HG03521 (cell line): ENCODE measurements at regions not wholly inside any gene's neighbourhood (a gene's known extent, or its start where the extent isn't known, plus 50 kb on each side); places are given as distances from the start of the nearest gene placed in this dataset.
"Not testable (repeated sequence)": the region's sequence is repeated elsewhere in the genome, so short reads cannot be mapped to it uniquely, and the experiment has no call there.

Source experiments
- ATAC-seq: cut with Tn5 transposase; IDR thresholded peaks from one replicate; pipeline ENCODE4 v1.9.1; 2021; ENCODE audit warnings: mild to moderate bottlenecking, moderate library complexity; ENCODE audit not compliant: unreplicated experiment

- peak; percentile 80 for ATAC-seq
These were observed 98.7 kb upstream of the RGS1 start for GRCh38 chr1:192476802-192477298.

GRCh38 chr1:192477630-192478029 lies 97.9 kb upstream of the RGS1 start:
- ATAC-seq = no peak

GRCh38 chr1:192485692-192486436 lies 89.7 kb upstream of the RGS1 start:
- ATAC-seq = no peak

DNA sequence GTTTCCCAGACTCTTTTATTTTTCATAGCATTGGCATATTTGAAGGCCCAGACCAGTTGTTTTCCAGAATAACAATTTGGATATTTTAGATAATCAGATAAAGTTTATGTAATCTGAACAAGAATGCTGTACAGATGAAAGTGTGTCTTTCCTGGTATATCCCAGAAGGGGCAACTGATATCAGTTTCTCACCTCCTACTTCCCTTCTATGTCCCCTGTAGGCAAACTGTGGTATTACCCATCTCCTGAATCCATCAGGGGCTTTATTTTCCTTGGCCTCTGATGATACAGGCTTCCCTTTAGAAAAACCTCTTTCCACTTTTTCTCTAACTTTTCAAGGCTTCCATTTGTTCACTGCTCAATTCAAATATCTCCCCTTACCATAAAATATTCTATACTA lies 87.5 kb upstream of the RGS1 start:
- ATAC-seq = no peak

GRCh38 chr1:192489047-192489446 lies 86.5 kb upstream of the RGS1 start:
- ATAC-seq = no peak

DNA sequence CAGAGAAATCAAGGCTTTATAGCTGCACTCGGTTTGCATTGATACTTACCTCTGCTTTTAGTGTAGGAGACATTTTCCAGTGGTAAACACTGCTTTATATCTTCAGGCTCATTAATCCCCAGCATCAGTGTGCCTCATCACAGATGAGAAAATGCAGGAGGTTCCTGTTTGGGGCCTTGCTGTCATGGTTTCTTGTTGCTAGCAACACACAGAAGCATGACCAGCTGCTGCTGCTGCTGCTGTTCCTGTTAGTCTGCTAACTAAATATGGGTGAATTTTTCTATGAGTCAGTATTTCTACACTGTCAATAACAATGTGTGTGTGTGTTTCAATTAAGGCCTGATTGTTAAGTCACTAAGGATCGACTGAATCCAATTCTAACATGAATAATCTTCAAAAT lies 85.8 kb upstream of the RGS1 start:
- ATAC-seq = peak; percentile 85

- no peak for ATAC-seq
These were observed 83.6 kb upstream of the RGS1 start for GRCh38 chr1:192491804-192492554.

DNA sequence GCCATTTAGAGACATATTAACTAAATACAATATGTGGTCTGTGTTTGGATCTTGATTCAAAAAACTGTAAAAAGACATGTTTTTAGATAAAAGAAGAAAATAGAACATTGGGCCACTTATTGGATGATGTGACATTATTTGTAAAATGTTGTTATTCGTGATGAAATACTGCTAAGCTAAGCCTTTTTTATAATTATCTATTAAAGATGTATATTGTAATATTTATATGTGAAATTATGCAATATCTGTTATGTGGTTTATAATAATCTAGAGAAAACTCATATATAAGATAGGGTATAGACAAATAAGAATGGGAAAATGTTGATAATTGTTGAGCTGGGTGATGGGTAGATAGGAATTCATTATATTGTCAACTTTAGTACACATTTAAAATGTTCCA lies 82.0 kb upstream of the RGS1 start:
- ATAC-seq = no peak

GRCh38 chr1:192496369-192497056 lies 79.1 kb upstream of the RGS1 start:
- no peak for ATAC-seq

GRCh38 chr1:192497214-192497794 lies 78.3 kb upstream of the RGS1 start:
- no peak for ATAC-seq

GRCh38 chr1:192498092-192498491 lies 77.5 kb upstream of the RGS1 start:
- not testable (repeated sequence) for ATAC-seq

- not testable (repeated sequence) for ATAC-seq
These were observed 76.5 kb upstream of the RGS1 start for GRCh38 chr1:192499061-192499581.

GRCh38 chr1:192500541-192500940 lies 75.0 kb upstream of the RGS1 start:
- not testable (repeated sequence) for ATAC-seq

DNA sequence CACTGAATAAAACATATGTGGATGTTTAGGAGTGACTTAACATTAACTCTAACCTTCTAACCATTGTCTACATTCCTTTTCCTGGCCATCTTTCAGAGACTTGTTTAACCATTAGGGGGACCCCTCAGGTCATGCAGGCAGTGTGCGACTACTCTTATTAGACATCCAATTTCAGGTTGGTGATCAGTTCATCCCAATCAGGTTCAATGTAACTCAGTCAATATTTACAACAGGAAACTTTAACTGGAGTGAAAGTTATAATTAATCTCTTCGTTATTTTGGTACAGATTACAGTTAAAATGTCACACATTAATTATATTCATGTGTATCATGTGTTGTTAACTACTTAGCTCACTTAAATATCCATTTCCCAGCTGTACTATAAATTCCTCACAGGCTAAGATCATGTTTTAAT lies 68.8 kb upstream of the RGS1 start:
- peak; percentile 78 for ATAC-seq

DNA sequence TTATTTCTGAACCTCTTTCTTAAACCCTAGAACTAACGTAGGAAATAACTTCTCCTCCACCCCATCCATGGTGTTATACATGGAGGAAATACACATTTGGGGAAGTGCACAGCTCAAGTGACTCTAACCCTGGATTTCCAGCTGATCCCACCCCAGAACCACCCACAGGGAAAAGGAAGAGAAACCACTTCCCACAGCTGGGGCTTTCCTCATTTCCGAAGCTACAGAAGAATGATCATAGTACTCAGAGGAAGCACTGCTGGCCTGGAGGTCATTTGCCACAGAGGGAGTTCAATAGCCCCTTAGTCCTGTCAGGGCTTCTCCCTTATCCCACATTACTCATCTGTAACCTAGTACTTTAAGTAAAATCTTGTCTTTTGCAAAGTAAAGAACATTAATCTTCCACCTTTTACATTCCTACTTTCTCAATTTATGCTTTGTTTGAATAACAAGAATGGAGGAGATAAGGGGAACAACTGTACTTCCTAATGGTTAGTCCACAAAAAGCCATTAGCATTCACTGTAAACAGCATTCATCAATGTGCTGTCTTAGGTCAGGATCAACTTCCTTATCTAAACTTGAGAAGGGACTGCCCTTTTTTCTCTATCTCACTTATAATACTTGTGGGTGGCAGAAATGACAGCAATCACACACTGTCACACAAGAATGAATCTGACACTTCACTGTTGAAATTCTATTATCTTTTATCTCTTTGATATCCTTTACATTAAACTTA lies 63.0 kb upstream of the RGS1 start:
- no peak for ATAC-seq

- ATAC-seq = no peak
These were observed 62.4 kb upstream of the RGS1 start for GRCh38 chr1:192513196-192513595.

- ATAC-seq = no peak
These were observed 61.9 kb upstream of the RGS1 start for GRCh38 chr1:192513697-192514096.

DNA sequence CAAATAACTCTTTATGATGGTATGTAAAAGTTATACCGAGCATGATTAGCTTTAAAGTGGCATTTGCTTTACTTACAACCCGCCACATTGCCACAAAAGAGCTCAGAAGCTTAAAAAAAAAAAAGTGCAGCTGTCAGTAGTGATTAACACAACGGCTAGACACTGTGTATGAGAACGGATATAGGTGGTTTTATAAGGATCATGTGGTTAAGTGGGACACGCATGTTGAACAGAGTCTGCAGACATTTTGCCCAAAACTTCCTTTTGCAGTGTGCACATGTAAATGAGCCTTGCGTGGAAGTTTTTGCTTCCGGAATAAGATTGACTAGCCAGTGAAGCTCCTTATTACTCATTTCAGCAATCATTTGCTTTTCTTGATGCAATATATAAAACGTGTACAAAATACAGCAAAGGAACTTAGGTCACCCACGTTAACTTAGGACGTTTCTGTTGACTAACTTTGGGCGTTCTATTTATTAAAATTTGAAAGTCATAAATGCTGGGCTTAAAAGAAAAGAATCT lies 58.7 kb upstream of the RGS1 start:
- ATAC-seq = peak; percentile 95

GRCh38 chr1:192517716-192518355 lies 57.7 kb upstream of the RGS1 start:
- not testable (repeated sequence) for ATAC-seq

DNA sequence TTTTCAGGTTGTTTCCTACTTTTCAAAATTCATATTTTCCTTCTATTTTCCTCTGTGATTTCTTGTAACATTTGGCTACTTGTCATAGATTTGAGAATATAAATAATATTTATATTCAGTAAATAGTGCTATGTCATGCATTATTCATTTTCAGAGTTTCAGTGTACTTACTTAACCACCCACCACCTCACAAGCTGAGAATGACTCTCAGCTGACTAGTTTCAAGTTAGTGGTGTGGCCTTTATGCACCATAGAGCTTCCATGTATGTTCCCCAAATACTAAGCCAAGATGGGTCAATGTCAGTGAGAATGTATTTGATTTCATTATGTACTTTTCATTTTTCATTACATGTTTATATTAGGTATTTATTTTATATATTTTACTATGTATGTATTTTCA lies 56.9 kb upstream of the RGS1 start:
- peak; percentile 44 for ATAC-seq
